ENCODE measurements at regions not wholly inside any gene's neighbourhood (a gene's known extent, or its start where the extent isn't known, plus 50 kb on each side); places are given as distances from the start of the nearest gene placed in this dataset.
A peak's percentile ranks its signal among the peaks of the same experiment; 100 is the strongest.
"Not testable (repeated sequence)": the region's sequence is repeated elsewhere in the genome, so short reads cannot be mapped to it uniquely, and the experiment has no call there.

DNA sequence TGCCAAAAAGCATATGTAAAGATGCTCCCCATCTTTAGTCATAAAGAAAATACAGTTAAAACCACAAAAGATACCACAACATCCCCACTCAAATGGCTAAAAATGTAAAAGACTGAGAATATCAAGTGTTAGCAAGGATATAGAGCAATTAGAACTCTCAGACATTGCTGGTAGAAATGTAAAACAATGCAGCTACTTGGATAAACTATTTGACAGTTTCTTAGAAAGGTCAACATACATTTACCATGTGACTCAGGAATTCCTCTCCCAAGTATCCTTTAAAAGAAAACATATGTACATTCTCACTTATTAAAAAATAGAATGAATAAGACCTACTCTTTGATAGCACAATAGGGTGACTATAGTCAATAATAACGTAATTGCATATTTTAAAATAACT is 173.7 kb downstream of the HNRNPD start:
- FAIRE-seq = no peak
- DNase-seq (ENCODE audit: extremely low spot score, insufficient read length, low read depth) = no peak

GRCh38 chr4:82194329-82194728 is 179.5 kb downstream of the HNRNPD start:
- DNase-seq (ENCODE audit: extremely low spot score, insufficient read length, low read depth) (no peak), FAIRE-seq (no peak)

GRCh38 chr4:82192017-82192673 is 181.6 kb downstream of the HNRNPD start:
- FAIRE-seq (no peak), DNase-seq (ENCODE audit: extremely low spot score, insufficient read length, low read depth) (no peak)

DNA sequence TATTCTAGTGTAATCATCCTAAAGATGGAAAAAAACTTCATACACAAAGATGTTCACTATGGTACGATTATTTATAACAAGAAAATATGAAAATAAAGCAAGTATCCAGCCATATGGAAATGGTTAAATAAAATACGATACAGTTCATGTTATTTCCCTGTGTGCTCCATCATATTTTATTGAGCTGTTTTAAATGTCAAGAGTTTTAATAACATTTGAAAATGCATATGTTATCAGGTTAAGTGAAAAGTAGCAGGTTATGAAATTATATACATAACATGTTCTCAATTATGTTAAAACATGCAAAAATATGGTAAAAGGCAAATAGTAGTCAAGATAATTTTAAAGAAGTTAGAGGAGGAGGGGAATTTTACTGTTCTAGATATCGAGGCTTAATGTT is 192.0 kb downstream of the HNRNPD start:
- no peak for FAIRE-seq
- no peak for DNase-seq (ENCODE audit: extremely low spot score, insufficient read length, low read depth)

GRCh38 chr4:82172186-82172585 is 201.6 kb downstream of the HNRNPD start:
- FAIRE-seq (no peak), DNase-seq (ENCODE audit: extremely low spot score, insufficient read length, low read depth) (no peak)

- FAIRE-seq (no peak), DNase-seq (ENCODE audit: extremely low spot score, insufficient read length, low read depth) (no peak)
These were observed 202.1 kb downstream of the HNRNPD start for GRCh38 chr4:82171531-82172155.

GRCh38 chr4:82149750-82150149 is 224.0 kb downstream of the HNRNPD start:
- DNase-seq (ENCODE audit: extremely low spot score, insufficient read length, low read depth) = no peak
- FAIRE-seq = no peak

DNA sequence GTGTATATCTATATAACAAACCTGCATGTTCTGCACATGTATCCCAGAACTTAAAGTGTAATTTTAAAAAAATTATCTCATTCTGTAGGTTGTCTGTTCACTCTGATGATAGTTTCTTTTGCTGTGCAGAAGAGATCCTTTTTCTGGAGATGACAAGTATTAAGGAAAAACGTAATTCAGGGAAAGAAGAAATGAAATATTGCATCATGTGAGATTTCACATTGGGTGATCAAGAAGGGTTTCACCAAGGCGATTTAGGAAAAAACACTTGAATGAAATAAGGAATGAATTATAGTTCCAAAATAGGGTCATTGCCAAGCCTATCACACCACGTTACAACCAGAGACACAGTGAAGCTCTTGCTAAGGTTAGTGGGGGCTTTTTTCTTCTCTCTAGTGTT is 227.9 kb downstream of the HNRNPD start:
- DNase-seq (ENCODE audit: extremely low spot score, insufficient read length, low read depth) = no peak
- no peak for FAIRE-seq

- DNase-seq (ENCODE audit: extremely low spot score, insufficient read length, low read depth) (no peak), FAIRE-seq (no peak)
These were observed 233.4 kb downstream of the HNRNPD start for GRCh38 chr4:82140422-82140821.

- DNase-seq (ENCODE audit: extremely low spot score, insufficient read length, low read depth) (no peak), FAIRE-seq (no peak)
These were observed 234.5 kb downstream of the HNRNPD start for GRCh38 chr4:82139287-82139686.

- DNase-seq (ENCODE audit: extremely low spot score, insufficient read length, low read depth) (no peak), FAIRE-seq (no peak)
These were observed 235.4 kb downstream of the HNRNPD start for GRCh38 chr4:82138374-82138773.

DNA sequence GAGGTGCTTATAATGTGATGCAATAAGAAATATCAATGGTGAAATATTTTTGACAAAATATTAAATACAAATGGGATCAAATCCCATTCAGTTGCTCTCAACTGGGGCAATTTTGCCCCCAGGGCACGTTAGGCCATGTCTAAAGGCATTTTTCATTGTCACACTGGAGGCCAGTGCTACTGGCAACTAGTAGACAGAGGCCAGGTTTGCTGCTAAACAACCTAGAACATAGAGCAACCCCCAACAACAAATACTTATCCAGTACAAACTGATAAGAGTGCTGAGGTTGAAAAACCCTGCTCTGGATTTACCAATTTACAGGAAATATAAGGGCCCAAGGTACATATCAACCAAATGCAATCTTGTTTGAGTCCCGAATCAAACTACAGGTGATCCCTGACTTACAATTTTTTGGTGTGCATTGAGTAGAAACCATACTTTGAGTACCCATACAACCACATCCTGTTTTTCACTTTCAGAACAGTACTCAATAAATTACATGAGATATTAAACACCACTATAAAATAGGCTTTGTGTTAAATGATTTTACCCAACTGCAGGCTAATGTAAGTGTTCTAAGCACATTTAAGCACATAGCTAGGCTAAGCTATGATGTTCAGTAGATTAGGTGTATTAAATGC is 237.5 kb downstream of the HNRNPD start:
- FAIRE-seq (peak; percentile 42), DNase-seq (ENCODE audit: extremely low spot score, insufficient read length, low read depth) (no peak)

DNA sequence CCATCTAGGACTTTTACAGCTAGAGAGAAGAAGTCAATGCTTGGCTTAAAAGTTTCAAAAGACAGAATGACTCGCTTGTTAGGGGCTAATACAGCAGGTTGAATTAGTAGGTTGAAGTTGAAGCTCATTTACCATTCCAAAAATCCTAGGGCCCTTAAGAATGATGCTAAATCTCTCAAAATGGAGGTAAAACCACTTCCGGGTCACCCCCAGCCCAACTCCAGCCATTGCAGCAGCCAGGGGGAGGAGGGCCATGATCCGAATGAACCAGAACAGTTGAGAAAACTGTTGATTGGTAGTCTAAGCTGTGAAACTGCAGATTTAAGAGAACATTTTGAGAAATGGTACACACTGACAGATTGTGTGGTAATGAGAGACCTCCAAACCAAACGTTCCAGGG is 245.4 kb downstream of the HNRNPD start:
- DNase-seq (ENCODE audit: extremely low spot score, insufficient read length, low read depth) (no peak), FAIRE-seq (no peak)

- DNase-seq (ENCODE audit: extremely low spot score, insufficient read length, low read depth) (no peak), FAIRE-seq (no peak)
These were observed 247.2 kb downstream of the HNRNPD start for GRCh38 chr4:82126512-82127040.

- DNase-seq (ENCODE audit: extremely low spot score, insufficient read length, low read depth) (no peak), FAIRE-seq (no peak)
These were observed 247.9 kb downstream of the HNRNPD start for GRCh38 chr4:82125787-82126297.

DNA sequence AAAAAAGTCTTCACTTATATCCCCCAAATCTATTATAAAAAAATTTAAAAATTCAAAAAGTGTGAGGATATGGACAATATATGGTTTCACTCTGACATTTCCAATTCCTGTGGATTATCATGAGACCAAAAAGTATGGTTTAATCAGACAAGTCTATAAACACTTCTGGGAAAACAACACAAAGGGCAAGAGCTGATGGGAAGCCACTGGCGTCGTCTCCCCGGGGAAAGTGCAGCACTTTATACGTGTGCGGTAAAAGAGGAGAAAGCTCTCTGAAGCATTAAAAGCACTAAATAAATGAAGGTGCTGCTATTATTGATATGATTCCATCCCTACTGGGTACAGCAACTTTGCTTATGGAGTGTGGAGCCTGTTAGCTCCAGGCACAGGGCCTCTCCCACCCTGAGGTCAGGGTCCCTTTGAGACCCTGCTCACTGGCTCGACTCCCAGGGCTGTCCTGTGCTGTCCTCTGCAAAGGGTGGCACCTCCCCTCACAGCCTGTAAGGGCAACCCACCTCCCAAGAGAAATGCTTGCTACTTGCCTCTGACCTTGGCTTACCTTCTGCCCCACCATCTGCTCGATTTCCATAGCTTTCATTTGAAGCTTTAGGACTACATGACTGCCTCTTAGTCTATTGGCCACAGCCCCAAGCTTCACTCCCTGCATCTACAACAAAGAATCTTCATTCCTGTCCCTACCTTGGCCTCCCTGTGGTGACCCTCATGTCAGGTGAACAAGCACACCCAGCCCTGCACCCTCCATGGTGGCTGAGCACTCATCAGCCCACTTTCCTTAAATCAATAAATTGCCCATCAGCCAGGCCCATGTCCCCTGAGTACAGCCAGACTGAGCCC is 248.6 kb downstream of the HNRNPD start:
- FAIRE-seq (no peak), DNase-seq (ENCODE audit: extremely low spot score, insufficient read length, low read depth) (no peak)

DNA sequence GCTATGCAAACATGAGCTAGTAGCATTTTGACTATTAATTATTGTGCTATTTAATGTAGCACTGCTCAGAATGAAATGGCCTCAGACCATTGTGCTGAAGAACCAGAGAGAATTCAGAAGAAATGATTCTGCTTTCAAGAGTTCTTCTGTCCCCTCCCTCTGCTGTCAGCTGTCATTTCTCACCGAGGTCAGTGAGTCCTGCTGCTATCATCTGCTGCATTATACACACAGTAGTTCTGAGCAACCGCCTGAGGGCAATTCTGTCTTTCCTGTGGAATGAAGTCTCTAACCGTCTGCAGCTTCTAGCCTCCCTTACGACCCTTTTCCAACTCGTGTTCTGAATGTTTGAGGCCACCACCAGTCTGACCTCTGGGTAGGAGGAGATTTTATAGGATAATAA is 249.4 kb downstream of the HNRNPD start:
- DNase-seq (ENCODE audit: extremely low spot score, insufficient read length, low read depth) = no peak
- FAIRE-seq = no peak

GRCh38 chr4:82123934-82124333 is 249.9 kb downstream of the HNRNPD start:
- FAIRE-seq = no peak
- no peak for DNase-seq (ENCODE audit: extremely low spot score, insufficient read length, low read depth)

- DNase-seq (ENCODE audit: extremely low spot score, insufficient read length, low read depth); FAIRE-seq: not testable (repeated sequence)
These were observed 258.6 kb downstream of the HNRNPD start for GRCh38 chr4:82115183-82115582.

GRCh38 chr4:82108506-82108905 is 265.3 kb downstream of the HNRNPD start:
- no peak for DNase-seq (ENCODE audit: extremely low spot score, insufficient read length, low read depth)
- no peak for FAIRE-seq

Measured in GM18507 (cell line).